Epithelial cell of esophagus (primary cell): ENCODE measurements at regions not wholly inside any gene's neighbourhood (a gene's known extent, or its start where the extent isn't known, plus 50 kb on each side); places are given as distances from the start of the nearest gene placed in this dataset.

Experiments used
- DNase-seq: peaks from one replicate; pipeline ENCODE4 v3.0.0; 2010; ENCODE audit warnings: low read depth
- H3K4me3 ChIP-seq: 2 replicates; pipeline ENCODE4 v1.5.1; 2011; ENCODE audit warnings: mild to moderate bottlenecking, low read length, control low read depth
- TF ChIP-seq, protein P1 (sequence below): IDR thresholded peaks from 2 replicates; pipeline ENCODE4 v1.5.1; 2011; ENCODE audit warnings: low read depth, mild to moderate bottlenecking, low read length, control low read depth, inconsistent platforms; ENCODE audit not compliant: insufficient read depth; ENCODE audit errors: missing control alignments

DNA sequence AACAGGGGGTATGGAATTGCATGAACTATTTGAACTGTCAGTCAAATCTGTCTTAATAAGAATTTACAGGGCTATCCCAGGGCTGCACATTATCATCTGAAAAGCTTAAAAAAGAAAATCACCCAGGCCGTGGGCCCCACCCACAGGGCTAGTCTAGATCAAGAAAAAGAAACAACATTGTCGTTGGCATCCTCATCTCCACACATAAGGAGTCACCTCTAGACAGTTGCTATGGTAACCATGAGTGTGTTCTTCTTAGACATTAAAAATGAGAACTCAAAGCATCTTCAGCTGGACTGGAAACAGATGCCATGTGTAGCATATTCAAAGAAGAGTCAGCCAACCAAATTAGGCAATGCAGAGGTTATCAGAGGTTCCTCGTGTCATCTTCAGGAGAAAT, 72.3 kb upstream of the CPO start:
- DNase-seq = no peak
- H3K4me3 ChIP-seq = no peak overlapping the region
- TF ChIP-seq, protein P1, sequence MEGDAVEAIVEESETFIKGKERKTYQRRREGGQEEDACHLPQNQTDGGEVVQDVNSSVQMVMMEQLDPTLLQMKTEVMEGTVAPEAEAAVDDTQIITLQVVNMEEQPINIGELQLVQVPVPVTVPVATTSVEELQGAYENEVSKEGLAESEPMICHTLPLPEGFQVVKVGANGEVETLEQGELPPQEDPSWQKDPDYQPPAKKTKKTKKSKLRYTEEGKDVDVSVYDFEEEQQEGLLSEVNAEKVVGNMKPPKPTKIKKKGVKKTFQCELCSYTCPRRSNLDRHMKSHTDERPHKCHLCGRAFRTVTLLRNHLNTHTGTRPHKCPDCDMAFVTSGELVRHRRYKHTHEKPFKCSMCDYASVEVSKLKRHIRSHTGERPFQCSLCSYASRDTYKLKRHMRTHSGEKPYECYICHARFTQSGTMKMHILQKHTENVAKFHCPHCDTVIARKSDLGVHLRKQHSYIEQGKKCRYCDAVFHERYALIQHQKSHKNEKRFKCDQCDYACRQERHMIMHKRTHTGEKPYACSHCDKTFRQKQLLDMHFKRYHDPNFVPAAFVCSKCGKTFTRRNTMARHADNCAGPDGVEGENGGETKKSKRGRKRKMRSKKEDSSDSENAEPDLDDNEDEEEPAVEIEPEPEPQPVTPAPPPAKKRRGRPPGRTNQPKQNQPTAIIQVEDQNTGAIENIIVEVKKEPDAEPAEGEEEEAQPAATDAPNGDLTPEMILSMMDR = no peak

DNA sequence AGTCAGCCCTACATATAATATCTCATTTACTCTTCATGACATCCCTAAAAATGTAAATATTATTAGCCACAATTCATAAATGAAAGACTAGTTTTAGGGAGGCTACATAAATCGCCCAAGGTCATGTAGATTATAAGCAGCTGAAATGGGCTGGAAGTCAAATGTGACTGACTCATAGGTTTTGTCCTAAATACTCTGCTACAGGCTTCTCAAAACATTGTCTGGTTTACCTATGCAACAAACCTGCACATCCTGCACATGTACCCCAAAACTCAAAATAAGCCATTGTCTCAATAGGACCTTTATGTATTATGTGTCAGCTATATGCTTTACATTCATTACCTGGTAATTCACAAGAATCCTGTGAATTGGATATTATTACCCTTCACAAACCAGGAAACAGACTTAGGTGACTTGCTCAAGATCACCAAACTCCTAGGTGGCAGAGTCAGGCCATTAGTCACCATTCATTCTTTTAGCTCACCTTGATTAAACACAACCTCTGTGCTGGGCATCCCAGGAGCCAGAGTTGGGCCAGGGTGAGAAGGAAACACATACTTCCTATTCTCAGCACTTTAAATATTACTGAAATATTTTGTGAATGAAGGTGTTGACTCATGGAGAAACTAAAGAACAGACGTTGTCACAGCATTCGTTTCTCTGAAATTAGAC, 69.4 kb upstream of the CPO start:
- TF ChIP-seq, protein P1 = no peak
- DNase-seq = peak; percentile 51
- H3K4me3 ChIP-seq = no peak overlapping the region

DNA sequence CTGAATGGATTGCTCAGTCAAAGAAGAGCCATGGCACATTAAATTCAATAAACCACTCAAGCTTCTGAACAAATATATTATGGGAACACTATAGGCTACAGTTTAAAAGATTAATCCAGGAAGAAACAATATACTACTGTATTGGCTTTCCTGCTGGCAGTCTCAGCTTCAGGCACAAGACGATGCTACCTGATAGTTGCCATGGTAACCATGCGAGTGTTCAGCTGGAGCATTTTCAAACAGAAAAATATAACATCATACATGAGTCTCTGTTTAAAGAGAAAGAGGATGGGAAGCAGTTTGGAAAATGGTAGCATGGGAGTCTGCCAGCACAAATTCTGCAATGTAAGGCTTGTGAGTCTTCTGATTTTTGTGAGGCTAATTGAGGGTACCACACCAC, 65.9 kb upstream of the CPO start:
- TF ChIP-seq, protein P1 = no peak
- no peak overlapping the region for H3K4me3 ChIP-seq
- DNase-seq = no peak

DNA sequence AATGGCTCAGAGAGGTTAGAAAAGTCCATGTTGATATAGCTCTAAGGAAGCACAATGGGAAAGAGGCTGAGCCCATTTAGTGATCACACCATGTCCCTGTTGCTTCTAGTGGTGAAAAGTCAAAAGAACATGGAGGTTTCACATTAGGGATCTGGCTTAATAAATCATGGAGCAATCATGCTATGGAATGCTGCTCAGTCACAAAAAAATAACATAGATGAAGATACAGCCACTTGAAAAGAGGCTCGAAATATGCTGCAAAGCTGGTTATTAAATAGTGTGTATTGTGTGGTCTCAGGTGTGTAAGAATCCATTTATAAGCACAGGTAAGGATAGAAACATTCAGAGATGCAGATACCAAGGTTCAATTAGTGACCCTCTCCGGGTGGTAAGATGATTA, 63.6 kb upstream of the CPO start:
- TF ChIP-seq, protein P1 = no peak
- H3K4me3 ChIP-seq = no peak overlapping the region
- no peak for DNase-seq

DNA sequence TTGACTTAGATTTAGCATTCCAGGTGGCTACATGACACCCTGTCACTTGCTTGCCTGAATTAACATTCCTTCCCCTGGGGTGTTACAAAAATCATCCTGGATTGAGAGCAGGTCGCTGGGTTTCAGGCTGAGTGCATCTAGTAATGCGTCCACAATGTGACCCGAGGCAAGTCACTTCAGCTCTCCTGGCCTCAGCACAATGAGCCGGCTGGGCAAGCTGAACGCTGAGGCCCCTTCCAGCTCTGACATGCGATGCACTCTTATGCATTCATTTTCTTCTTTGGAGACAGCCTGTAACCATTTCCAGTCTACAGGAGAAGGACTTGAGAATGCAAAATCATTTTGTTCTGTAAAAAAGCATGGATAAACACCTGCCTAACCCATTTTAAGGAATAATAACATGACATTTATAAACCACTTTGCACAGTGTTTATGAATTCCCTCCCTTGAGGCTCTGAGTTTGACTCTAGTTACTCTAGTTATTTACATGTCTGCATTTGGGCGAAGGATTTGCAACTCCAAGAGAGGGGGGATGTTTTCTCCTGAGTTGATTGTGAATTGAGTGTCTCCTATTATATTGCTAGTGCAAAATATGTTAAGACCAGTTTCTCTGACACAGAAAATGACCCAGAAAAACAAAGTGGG, 63.0 kb upstream of the CPO start:
- TF ChIP-seq, protein P1 = no peak
- no peak for DNase-seq

DNA sequence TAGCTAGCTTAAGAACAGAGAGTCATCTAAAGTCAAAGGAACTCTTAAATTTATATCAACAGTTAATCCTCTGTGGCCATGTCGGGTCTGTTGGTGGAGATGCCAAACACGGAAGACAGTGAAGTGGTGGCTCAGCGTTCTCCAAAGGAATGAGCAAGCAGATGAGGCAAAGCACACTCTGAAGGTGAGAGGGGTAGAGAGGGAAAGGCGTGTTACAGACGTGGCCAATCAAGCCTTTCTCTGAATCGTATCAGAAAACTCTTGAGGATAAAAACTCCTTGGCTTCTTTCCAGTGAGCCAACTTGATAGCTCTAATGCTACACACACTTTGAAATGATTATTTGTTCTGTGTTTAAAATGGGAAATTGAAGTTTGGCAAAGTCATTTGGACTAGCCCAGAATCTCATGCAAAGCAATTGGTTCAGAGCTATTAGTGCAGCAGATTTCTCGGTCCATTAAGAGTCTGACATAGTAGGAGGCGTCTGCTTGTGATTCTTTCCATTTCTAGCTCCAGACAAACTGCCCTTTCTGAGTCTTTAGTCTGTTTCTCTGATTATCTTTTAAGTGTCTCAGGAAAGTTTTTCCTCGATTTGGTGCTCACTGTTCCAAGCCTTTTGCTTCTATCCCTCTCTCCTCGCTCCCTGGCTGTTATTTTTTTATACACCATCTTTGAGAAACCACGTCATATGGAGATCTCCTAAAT, 57.5 kb upstream of the CPO start:
- DNase-seq = no peak
- TF ChIP-seq, protein P1 = no peak

More for the DNA sequence above, 63.0 kb upstream of the CPO start:
- H3K4me3 ChIP-seq = no peak overlapping the region

DNA sequence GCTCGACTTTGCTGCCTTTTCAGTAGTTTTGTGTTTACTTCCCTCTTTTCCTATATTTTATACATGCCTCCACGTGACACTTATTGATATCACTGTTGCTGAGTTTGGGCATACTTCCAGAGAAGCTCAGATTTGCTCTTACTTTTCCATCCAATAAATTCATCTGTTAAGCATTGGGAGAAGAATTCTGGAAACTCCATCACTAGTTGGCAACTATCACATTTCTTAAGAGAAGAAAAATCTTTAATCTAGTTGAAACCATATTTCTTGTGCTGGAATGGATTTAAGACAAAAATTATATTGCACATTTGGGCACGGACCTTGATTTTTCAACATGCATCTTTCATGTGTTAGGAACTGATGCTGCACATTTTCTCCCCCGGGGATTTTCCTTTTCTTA, 52.6 kb upstream of the CPO start:
- DNase-seq = no peak
- TF ChIP-seq, protein P1 = no peak
- H3K4me3 ChIP-seq = no peak overlapping the region

More for the DNA sequence above, 57.5 kb upstream of the CPO start:
- no peak overlapping the region for H3K4me3 ChIP-seq
